ENCODE measurements at regions not wholly inside any gene's neighbourhood (a gene's known extent, or its start where the extent isn't known, plus 50 kb on each side); places are given as distances from the start of the nearest gene placed in this dataset.

GRCh38 chr6:37758647-37759046 is 60.9 kb upstream of the ZFAND3 start:
- H3K9me3 Mint-ChIP-seq: no peaks in the 10 kb centered on the region
- Histone ChIP-seq H3K4me1 (ENCODE audit: control insufficient read depth, insufficient read depth, low read length) (no peaks in the 10 kb centered on the region), H3K9me3 (ENCODE audit: control insufficient read depth, low read length) (no peaks in the 10 kb centered on the region), H3K27ac (ENCODE audit: low read depth, low read length) (no peak overlapping the region), H3K4me3 (ENCODE audit: low read length) (no peak overlapping the region), H3K9ac (ENCODE audit: extremely low read depth, low read length, poor library complexity, severe bottlenecking) (no peak overlapping the region), H3K36me3 (ENCODE audit: control insufficient read depth, insufficient read depth, low read length) (no peaks in the 10 kb centered on the region), H3K27me3 (ENCODE audit: control insufficient read depth, insufficient read depth, low read length, poor library complexity, severe bottlenecking) (peaks cover 94% of the 10 kb centered on the region)
- no peaks in the 10 kb centered on the region for H3K4me1 Mint-ChIP-seq
- H3K27ac Mint-ChIP-seq: no peak overlapping the region
- H3K4me3 Mint-ChIP-seq: no peak overlapping the region
- no peaks in the 10 kb centered on the region for H3K36me3 Mint-ChIP-seq (ENCODE audit: low read depth)
- 81 to 87% methylated on average over 5 of the region's 5 CpGs for WGBS, 2 experiments (ENCODE audit: insufficient coverage in 1 of 2, insufficient read length in 1 of 2)
- peaks cover 98% of the 10 kb centered on the region for H3K27me3 Mint-ChIP-seq (ENCODE audit: insufficient read depth)
- no peak for TF ChIP-seq CTCF (conservative IDR thresholded peaks at IDR 0.05)
- DNase-seq: no peak

- TF ChIP-seq CTCF (conservative IDR thresholded peaks at IDR 0.05): no peak
Measured at GRCh38 chr6:37758234-37758633, 60.6 kb upstream of the MDGA1 start.

GRCh38 chr6:37757381-37757780 is 59.7 kb upstream of the MDGA1 start:
- no peak overlapping the region for H3K9ac ChIP-seq (ENCODE audit: extremely low read depth, low read length, poor library complexity, severe bottlenecking)
- no peak for TF ChIP-seq CTCF (conservative IDR thresholded peaks at IDR 0.05)
- H3K4me3 ChIP-seq (ENCODE audit: low read length): no peak overlapping the region
- Mint-ChIP-seq H3K27me3 (ENCODE audit: insufficient read depth) (peaks cover 96% of the 10 kb centered on the region), H3K9me3 (no peaks in the 10 kb centered on the region), H3K4me1 (no peaks in the 10 kb centered on the region), H3K4me3 (no peak overlapping the region), H3K27ac (no peak overlapping the region), H3K36me3 (ENCODE audit: low read depth) (no peaks in the 10 kb centered on the region)
- WGBS, 2 experiments (ENCODE audit: insufficient coverage in 1 of 2, insufficient read length in 1 of 2): 43 to 57% methylated on average over 2 of the region's 2 CpGs
- H3K27ac ChIP-seq (ENCODE audit: low read depth, low read length): no peak overlapping the region
- H3K4me1 ChIP-seq (ENCODE audit: control insufficient read depth, insufficient read depth, low read length): no peaks in the 10 kb centered on the region
- H3K9me3 ChIP-seq (ENCODE audit: control insufficient read depth, low read length): no peaks in the 10 kb centered on the region
- H3K27me3 ChIP-seq (ENCODE audit: control insufficient read depth, insufficient read depth, low read length, poor library complexity, severe bottlenecking): peaks cover 81% of the 10 kb centered on the region
- no peaks in the 10 kb centered on the region for H3K36me3 ChIP-seq (ENCODE audit: control insufficient read depth, insufficient read depth, low read length)
- DNase-seq: no peak

More at GRCh38 chr6:37758234-37758633, 60.6 kb upstream of the MDGA1 start:
- Histone ChIP-seq H3K9me3 (ENCODE audit: control insufficient read depth, low read length) (no peaks in the 10 kb centered on the region), H3K27me3 (ENCODE audit: control insufficient read depth, insufficient read depth, low read length, poor library complexity, severe bottlenecking) (peaks cover 90% of the 10 kb centered on the region), H3K4me1 (ENCODE audit: control insufficient read depth, insufficient read depth, low read length) (no peaks in the 10 kb centered on the region), H3K4me3 (ENCODE audit: low read length) (no peak overlapping the region), H3K9ac (ENCODE audit: extremely low read depth, low read length, poor library complexity, severe bottlenecking) (no peak overlapping the region), H3K27ac (ENCODE audit: low read depth, low read length) (no peak overlapping the region), H3K36me3 (ENCODE audit: control insufficient read depth, insufficient read depth, low read length) (no peaks in the 10 kb centered on the region)
- H3K27me3 Mint-ChIP-seq (ENCODE audit: insufficient read depth): peaks cover 96% of the 10 kb centered on the region
- H3K36me3 Mint-ChIP-seq (ENCODE audit: low read depth): no peaks in the 10 kb centered on the region
- H3K4me1 Mint-ChIP-seq: no peaks in the 10 kb centered on the region
- no peaks in the 10 kb centered on the region for H3K9me3 Mint-ChIP-seq
- DNase-seq: no peak
- H3K27ac Mint-ChIP-seq: no peak overlapping the region
- H3K4me3 Mint-ChIP-seq: no peak overlapping the region

Data from endodermal cell (in vitro differentiated cells).